ENCODE measurements at regions not wholly inside any gene's neighbourhood (a gene's known extent, or its start where the extent isn't known, plus 50 kb on each side); places are given as distances from the start of the nearest gene placed in this dataset.
"Not testable (repeated sequence)": the region's sequence is repeated elsewhere in the genome, so short reads cannot be mapped to it uniquely, and the experiment has no call there.

DNA sequence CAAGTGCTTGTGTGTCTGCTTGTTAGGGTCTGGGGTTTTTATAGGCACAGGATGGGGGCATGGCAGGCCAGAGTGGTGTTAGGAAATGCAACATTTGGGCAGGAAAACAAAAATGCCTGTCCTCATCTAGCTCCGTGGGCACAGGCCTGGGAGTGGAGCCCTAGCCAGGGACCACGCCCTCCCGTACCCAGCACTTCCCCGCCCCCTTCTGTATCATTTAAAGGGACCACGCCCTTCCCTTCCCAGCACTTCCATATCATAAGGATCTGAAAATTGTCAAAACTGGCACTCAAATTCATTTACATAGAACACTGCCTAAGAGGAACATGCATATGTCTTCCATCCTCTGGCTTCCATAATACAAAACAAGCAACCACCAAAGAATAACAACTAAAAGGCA is 185.8 kb downstream of the B3GLCT start:
- no peaks in the 10 kb centered on the region for H3K9me3 ChIP-seq (ENCODE audit: low read depth, low read length)
- DNase-seq (ENCODE audit: insufficient read length, low spot score, missing footprints) = no peak
- no peak overlapping the region for H3K27ac ChIP-seq (ENCODE audit: low read depth, low read length)
- H3K4me2 ChIP-seq (ENCODE audit: insufficient read depth, low read length) = no peak overlapping the region
- H3K79me2 ChIP-seq (ENCODE audit: insufficient read depth, low read length) = no peaks in the 10 kb centered on the region
- peaks cover 4% of the 10 kb centered on the region for H3K27me3 ChIP-seq (ENCODE audit: insufficient read depth, low read length)
- no peaks in the 10 kb centered on the region for H3K4me1 ChIP-seq (ENCODE audit: insufficient read depth, low read length)
- TF ChIP-seq CTCF (IDR thresholded peaks at IDR 0.05; ENCODE audit: extremely low read depth, low read depth, low read length) = no peak
- no peaks in the 10 kb centered on the region for H3K36me3 ChIP-seq (ENCODE audit: insufficient read depth, low read length)
- no peak overlapping the region for H2AFZ ChIP-seq (ENCODE audit: low read length)
- no peaks in the 10 kb centered on the region for H4K20me1 ChIP-seq (ENCODE audit: insufficient read depth, low read length)
- H3K4me3 ChIP-seq (ENCODE audit: insufficient read depth, low read length) = no peak overlapping the region

- H3K36me3 ChIP-seq (ENCODE audit: insufficient read depth, low read length) = no peaks in the 10 kb centered on the region
- H3K79me2 ChIP-seq (ENCODE audit: insufficient read depth, low read length) = no peaks in the 10 kb centered on the region
- no peaks in the 10 kb centered on the region for H3K9me3 ChIP-seq (ENCODE audit: low read depth, low read length)
These were observed 194.7 kb downstream of the B3GLCT start for GRCh38 chr13:31394506-31394905.

DNA sequence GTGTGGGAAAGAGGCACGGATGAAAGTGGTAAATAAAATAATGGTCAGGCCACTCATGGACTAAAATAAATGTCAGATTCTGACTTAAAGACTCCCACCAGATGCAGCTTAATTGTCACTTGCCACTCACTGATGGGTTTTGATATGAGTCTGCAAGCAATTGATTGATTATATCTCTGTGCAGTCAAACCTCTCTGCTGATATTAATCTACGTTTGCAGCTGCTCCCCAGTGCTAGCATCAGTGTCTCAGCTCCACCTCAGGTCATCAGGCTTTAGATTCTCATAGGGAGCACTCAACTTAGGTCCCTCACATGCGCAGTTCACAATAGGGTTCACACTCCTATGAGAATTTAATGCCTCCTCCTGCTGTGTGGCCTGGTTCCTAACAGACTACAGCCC is 195.3 kb downstream of the B3GLCT start:
- no peak for TF ChIP-seq CTCF (IDR thresholded peaks at IDR 0.05; ENCODE audit: extremely low read depth, low read depth, low read length)
- H2AFZ ChIP-seq (ENCODE audit: low read length) = no peak overlapping the region
- H3K27me3 ChIP-seq (ENCODE audit: insufficient read depth, low read length) = no peaks in the 10 kb centered on the region
- H3K4me3 ChIP-seq (ENCODE audit: insufficient read depth, low read length) = no peak overlapping the region
- H3K4me1 ChIP-seq (ENCODE audit: insufficient read depth, low read length) = peaks cover 6% of the 10 kb centered on the region
- no peak for DNase-seq (ENCODE audit: insufficient read length, low spot score, missing footprints)
- H3K9me3 ChIP-seq (ENCODE audit: low read depth, low read length) = no peaks in the 10 kb centered on the region
- H4K20me1 ChIP-seq (ENCODE audit: insufficient read depth, low read length) = no peaks in the 10 kb centered on the region
- H3K79me2 ChIP-seq (ENCODE audit: insufficient read depth, low read length) = no peaks in the 10 kb centered on the region
- no peaks in the 10 kb centered on the region for H3K36me3 ChIP-seq (ENCODE audit: insufficient read depth, low read length)
- no peak overlapping the region for H3K4me2 ChIP-seq (ENCODE audit: insufficient read depth, low read length)
- H3K27ac ChIP-seq (ENCODE audit: low read depth, low read length) = no peak overlapping the region

More at GRCh38 chr13:31394506-31394905, 194.7 kb downstream of the B3GLCT start:
- no peak for TF ChIP-seq CTCF (IDR thresholded peaks at IDR 0.05; ENCODE audit: extremely low read depth, low read depth, low read length)
- Histone ChIP-seq H3K27me3 (ENCODE audit: insufficient read depth, low read length) (no peaks in the 10 kb centered on the region), H3K27ac (ENCODE audit: low read depth, low read length) (no peak overlapping the region), H3K4me2 (ENCODE audit: insufficient read depth, low read length) (no peak overlapping the region), H3K4me3 (ENCODE audit: insufficient read depth, low read length) (no peak overlapping the region), H4K20me1 (ENCODE audit: insufficient read depth, low read length) (no peaks in the 10 kb centered on the region), H2AFZ (ENCODE audit: low read length) (no peak overlapping the region), H3K4me1 (ENCODE audit: insufficient read depth, low read length) (peaks cover 6% of the 10 kb centered on the region)
- DNase-seq (ENCODE audit: insufficient read length, low spot score, missing footprints) = no peak

DNA sequence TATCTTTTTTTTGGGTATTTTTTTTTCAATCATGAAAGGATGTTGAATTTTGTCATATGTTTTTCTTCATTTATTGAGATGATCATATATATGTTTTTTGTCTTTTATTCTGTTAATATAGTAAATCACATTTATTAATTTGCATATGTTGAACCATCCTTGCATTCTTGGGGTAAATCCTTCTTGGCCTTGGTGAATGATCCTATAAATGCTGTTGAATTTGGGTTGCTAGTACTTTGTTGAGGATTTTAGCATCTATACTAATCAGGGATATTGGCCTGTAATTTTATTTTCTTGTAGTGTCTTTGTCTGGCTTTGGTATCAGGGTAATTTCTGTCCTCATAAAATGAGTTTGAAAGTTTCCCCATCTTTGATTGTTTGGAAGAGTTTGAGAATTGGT is 199.9 kb downstream of the B3GLCT start:
- Histone ChIP-seq H3K79me2 (ENCODE audit: insufficient read depth, low read length) (no peaks in the 10 kb centered on the region), H3K27ac (ENCODE audit: low read depth, low read length) (no peak overlapping the region), H3K4me3 (ENCODE audit: insufficient read depth, low read length) (no peak overlapping the region), H2AFZ (ENCODE audit: low read length) (no peak overlapping the region), H3K4me2 (ENCODE audit: insufficient read depth, low read length) (no peak overlapping the region), H3K27me3 (ENCODE audit: insufficient read depth, low read length) (no peaks in the 10 kb centered on the region), H3K9me3 (ENCODE audit: low read depth, low read length) (no peaks in the 10 kb centered on the region), H4K20me1 (ENCODE audit: insufficient read depth, low read length) (no peaks in the 10 kb centered on the region), H3K4me1 (ENCODE audit: insufficient read depth, low read length) (peaks cover 4% of the 10 kb centered on the region), H3K36me3 (ENCODE audit: insufficient read depth, low read length) (no peaks in the 10 kb centered on the region)
- no peak for DNase-seq (ENCODE audit: insufficient read length, low spot score, missing footprints)
- no peak for TF ChIP-seq CTCF (IDR thresholded peaks at IDR 0.05; ENCODE audit: extremely low read depth, low read depth, low read length)

DNA sequence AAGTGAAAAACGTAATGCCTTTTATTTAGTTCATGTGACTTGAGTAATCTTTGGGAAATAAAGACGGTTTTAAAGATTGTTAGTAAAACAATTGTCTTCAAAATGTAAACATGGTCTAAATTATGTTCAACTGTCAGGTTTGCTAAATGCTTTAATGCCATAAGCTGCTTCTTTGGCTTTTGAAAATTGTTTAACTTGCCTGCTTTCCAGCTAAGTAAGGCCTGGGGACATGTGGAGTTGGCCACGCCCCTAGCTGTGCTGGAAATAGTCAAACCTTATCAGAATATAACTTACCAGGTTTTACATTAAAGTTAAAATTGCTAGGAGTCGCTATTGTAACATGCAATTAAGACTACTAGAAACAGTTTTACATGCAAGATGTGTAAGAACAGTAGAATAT is 203.9 kb downstream of the B3GLCT start:
- DNase-seq (ENCODE audit: insufficient read length, low spot score, missing footprints); H3K79me2 ChIP-seq (ENCODE audit: insufficient read depth, low read length); H3K4me3 ChIP-seq (ENCODE audit: insufficient read depth, low read length): not testable (repeated sequence)

More for the DNA sequence above, 203.9 kb downstream of the B3GLCT start:
- not testable (repeated sequence) for H3K4me2 ChIP-seq (ENCODE audit: insufficient read depth, low read length); H3K27me3 ChIP-seq (ENCODE audit: insufficient read depth, low read length); H3K9me3 ChIP-seq (ENCODE audit: low read depth, low read length); H2AFZ ChIP-seq (ENCODE audit: low read length); H3K4me1 ChIP-seq (ENCODE audit: insufficient read depth, low read length); H3K27ac ChIP-seq (ENCODE audit: low read depth, low read length); H4K20me1 ChIP-seq (ENCODE audit: insufficient read depth, low read length); H3K36me3 ChIP-seq (ENCODE audit: insufficient read depth, low read length)

All from osteoblast (primary cell).